Endodermal cell (in vitro differentiated cells): ENCODE measurements at regions not wholly inside any gene's neighbourhood (a gene's known extent, or its start where the extent isn't known, plus 50 kb on each side); places are given as distances from the start of the nearest gene placed in this dataset.

Experiments used
- DNase-seq: peaks from one replicate; pipeline ENCODE4 v3.0.0-alpha.2; 2017
- H3K27ac ChIP-seq: 2 replicates; pipeline ENCODE4 v1.5.1; 2013; ENCODE audit warnings: mild to moderate bottlenecking, low read depth, low read length, moderate library complexity
- H3K27me3 ChIP-seq: 2 replicates; pipeline ENCODE4 v1.6.1; 2013; ENCODE audit warnings: mild to moderate bottlenecking, low read length, moderate library complexity; ENCODE audit not compliant: insufficient read depth, control insufficient read depth, poor library complexity, severe bottlenecking
- H3K36me3 ChIP-seq: 2 replicates; pipeline ENCODE4 v1.7.0; 2013; ENCODE audit warnings: mild to moderate bottlenecking, low read length, moderate library complexity; ENCODE audit not compliant: control insufficient read depth, insufficient read depth
- H3K4me1 ChIP-seq: one replicate; pipeline ENCODE4 v1.7.0; 2013; ENCODE audit warnings: low read length; ENCODE audit not compliant: control insufficient read depth, insufficient read depth
- H3K4me3 ChIP-seq: 2 replicates; pipeline ENCODE4 v1.5.1; 2013; ENCODE audit warnings: mild to moderate bottlenecking, low read length, moderate library complexity
- H3K9ac ChIP-seq: 2 replicates; pipeline ENCODE4 v1.6.1; 2013; ENCODE audit warnings: mild to moderate bottlenecking, low read length, moderate library complexity; ENCODE audit not compliant: poor library complexity, severe bottlenecking; ENCODE audit errors: extremely low read depth
- H3K9me3 ChIP-seq: 2 replicates; pipeline ENCODE4 v1.6.1; 2013; ENCODE audit warnings: mild to moderate bottlenecking, low read length, moderate library complexity; ENCODE audit not compliant: control insufficient read depth
- H3K27ac Mint-ChIP-seq: 2 replicates; pipeline ENCODE4 v1.8.0; 2020; ENCODE audit warnings: mixed read lengths
- H3K27me3 Mint-ChIP-seq: 2 replicates; pipeline ENCODE4 v1.8.0; 2021; ENCODE audit warnings: mild to moderate bottlenecking, mixed read lengths; ENCODE audit not compliant: insufficient read depth
- H3K36me3 Mint-ChIP-seq: 2 replicates; pipeline ENCODE4 v1.8.0; 2020; ENCODE audit warnings: low read depth, mixed read lengths
- H3K4me1 Mint-ChIP-seq: 2 replicates; pipeline ENCODE4 v1.8.0; 2020; ENCODE audit warnings: mixed read lengths
- H3K4me3 Mint-ChIP-seq: 2 replicates; pipeline ENCODE4 v1.8.0; 2020; ENCODE audit warnings: mild to moderate bottlenecking, moderate library complexity, mixed read lengths
- H3K9me3 Mint-ChIP-seq: 2 replicates; pipeline ENCODE4 v1.8.0; 2020; ENCODE audit warnings: mild to moderate bottlenecking, mixed read lengths
- CTCF ChIP-seq: fragments of 200-600 bp; sonication (generic); conservative IDR thresholded peaks from 2 replicates; pipeline ENCODE4 v1.5.0; 2021; ENCODE audit warnings: antibody characterized with exemption, mild to moderate bottlenecking
- WGBS, 2 experiments: methylation state at CpG; one replicate each; pipeline versions ENCODE4 v1.1.5 to v1.1.7; 2013; ENCODE audit warnings: missing lambda C conversion rate in 2 of 2, mixed read lengths in 1 of 2; ENCODE audit not compliant: insufficient coverage in 1 of 2, insufficient read length in 1 of 2; 5-methylcytosine and 5-hydroxymethylcytosine counted together

DNA sequence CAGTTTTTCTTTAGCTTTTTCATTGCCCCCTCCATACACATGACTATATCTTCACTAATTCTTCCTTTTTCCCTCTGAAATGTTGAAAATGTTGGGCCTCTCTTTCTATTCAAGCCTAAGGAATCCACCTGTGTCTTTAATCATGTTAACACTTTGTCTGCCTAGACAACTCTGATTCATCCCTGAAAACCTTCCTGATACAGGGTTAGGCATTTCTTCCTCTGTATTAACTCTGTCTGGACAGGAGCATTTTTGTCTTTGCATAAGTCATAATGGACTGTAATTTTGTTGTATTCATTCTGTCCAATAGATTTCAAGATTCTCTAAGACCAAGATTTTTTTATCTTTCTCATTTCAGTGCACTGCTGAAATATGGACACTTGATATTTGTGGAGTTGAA lies 297.3 kb downstream of the IKZF2 start:
- Mint-ChIP-seq H3K4me3 (no peak overlapping the region), H3K27me3 (no peaks in the 10 kb centered on the region), H3K27ac (no peak overlapping the region), H3K9me3 (peaks cover 4% of the 10 kb centered on the region), H3K4me1 (no peaks in the 10 kb centered on the region), H3K36me3 (no peaks in the 10 kb centered on the region)
- DNase-seq = no peak
- no peak for TF ChIP-seq CTCF
- H3K36me3 ChIP-seq = no peaks in the 10 kb centered on the region
- no peak overlapping the region for H3K4me3 ChIP-seq
- no peak overlapping the region for H3K9ac ChIP-seq
- H3K27ac ChIP-seq = no peak overlapping the region
- H3K9me3 ChIP-seq = no peaks in the 10 kb centered on the region
- H3K4me1 ChIP-seq = no peaks in the 10 kb centered on the region
- H3K27me3 ChIP-seq = no peaks in the 10 kb centered on the region

DNA sequence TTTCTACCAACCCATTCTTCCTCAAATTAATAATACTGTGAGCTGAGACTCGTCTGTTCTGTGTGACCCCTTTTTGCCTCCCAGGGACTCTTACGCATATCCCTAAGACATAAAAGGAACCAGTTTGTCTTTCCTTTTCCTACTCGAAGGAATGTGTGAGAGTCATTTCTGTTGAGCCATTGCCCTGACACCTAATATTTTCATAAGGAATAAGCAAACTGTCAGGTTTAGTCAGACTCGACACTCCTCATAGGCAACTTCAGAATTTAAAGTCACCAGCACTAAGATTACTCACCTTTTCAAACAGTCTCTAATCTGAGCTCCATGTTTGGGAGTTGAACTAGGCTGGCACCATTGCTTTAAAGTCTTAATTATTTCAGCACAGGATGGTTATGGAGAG lies 305.5 kb downstream of the IKZF2 start:
- DNase-seq = no peak
- 86 to 87% methylated on average over 2 to 4 of the region's 4 CpGs for WGBS, 2 experiments
- Histone ChIP-seq H3K27me3 (no peaks in the 10 kb centered on the region), H3K9me3 (no peaks in the 10 kb centered on the region), H3K9ac (no peak overlapping the region), H3K36me3 (no peaks in the 10 kb centered on the region), H3K4me1 (no peaks in the 10 kb centered on the region), H3K27ac (no peak overlapping the region), H3K4me3 (no peak overlapping the region)
- Mint-ChIP-seq H3K27me3 (no peaks in the 10 kb centered on the region), H3K27ac (no peak overlapping the region), H3K4me1 (peaks cover 4% of the 10 kb centered on the region), H3K4me3 (no peak overlapping the region), H3K36me3 (no peaks in the 10 kb centered on the region), H3K9me3 (no peaks in the 10 kb centered on the region)
- TF ChIP-seq CTCF = no peak

GRCh38 chr2:212843409-212844199 lies 305.0 kb upstream of the ERBB4 start:
- Histone ChIP-seq H3K27me3 (no peaks in the 10 kb centered on the region), H3K4me3 (no peak overlapping the region), H3K9ac (no peak overlapping the region), H3K27ac (no peak overlapping the region), H3K4me1 (no peaks in the 10 kb centered on the region), H3K9me3 (no peaks in the 10 kb centered on the region), H3K36me3 (no peaks in the 10 kb centered on the region)
- Mint-ChIP-seq H3K27me3 (no peaks in the 10 kb centered on the region), H3K4me1 (peaks cover 4% of the 10 kb centered on the region), H3K4me3 (no peak overlapping the region), H3K27ac (no peak overlapping the region), H3K36me3 (no peaks in the 10 kb centered on the region), H3K9me3 (no peaks in the 10 kb centered on the region)
- TF ChIP-seq CTCF = no peak
- WGBS, 2 experiments = 83 to 94% methylated on average over 1 to 3 of the region's 3 CpGs
- DNase-seq = no peak
